Caco-2 (cell line): ENCODE measurements at regions not wholly inside any gene's neighbourhood (a gene's known extent, or its start where the extent isn't known, plus 50 kb on each side); places are given as distances from the start of the nearest gene placed in this dataset.

Experiments
- BruUV-seq: library from RNA; stranded (reverse); fragments of 400-500 nt; replicated peaks from 2 replicates; lab custom pipeline; 2021; lab: Mats Ljungman, UMichigan
- CTCF ChIA-PET: fragments of 300-600 bp; sonication (Branson Sonifier 250); formaldehyde crosslinking; loops from one replicate; lab custom pipeline; 2022; ENCODE audit warnings: antibody characterized with exemption; lab: Charles Lee
- POLR2A ChIA-PET: fragments of 300-600 bp; sonication (Branson Sonifier 250); formaldehyde crosslinking; loops from one replicate; lab custom pipeline; 2022; ENCODE audit warnings: antibody characterized with exemption; lab: Charles Lee
- DNase-seq, 2 experiments: peaks; one replicate each; pipeline versions ENCODE4 v3.0.0 to v3.0.0-alpha.2; 2020 to 2022
- H3K27me3 ChIP-seq: replicated peaks from 2 replicates; pipeline ENCODE4 v1.6.0; 2011; ENCODE audit warnings: low read length; ENCODE audit not compliant: control insufficient read depth, insufficient read depth
- H3K36me3 ChIP-seq: 2 replicates; pipeline ENCODE4 v1.5.1; 2011; ENCODE audit warnings: low read length; ENCODE audit not compliant: control insufficient read depth, insufficient read depth
- H3K4me1 ChIP-seq: fragments of 250-450 bp; sonication (Bioruptor Pico); 2 replicates; pipeline ENCODE4 v1.5.1; 2020; ENCODE audit warnings: mild to moderate bottlenecking
- H3K4me3 ChIP-seq: 2 replicates; pipeline ENCODE4 v1.5.1; 2011; ENCODE audit warnings: low read depth, mild to moderate bottlenecking, control low read depth, low read length
- H3K9me3 ChIP-seq: fragments of 250-450 bp; sonication (Bioruptor Pico); 2 replicates; pipeline ENCODE4 v1.5.1; 2020; ENCODE audit warnings: mild to moderate bottlenecking, moderate library complexity
- H3K27ac Mint-ChIP-seq: one replicate; pipeline ENCODE4 v1.8.0; 2022; ENCODE audit warnings: mixed read lengths; ENCODE audit not compliant: unreplicated experiment
- H3K27me3 Mint-ChIP-seq: one replicate; pipeline ENCODE4 v1.8.0; 2022; ENCODE audit warnings: mixed read lengths; ENCODE audit not compliant: insufficient read depth, unreplicated experiment
- H3K36me3 Mint-ChIP-seq: one replicate; pipeline ENCODE4 v1.8.0; 2022; ENCODE audit warnings: mild to moderate bottlenecking, mixed read lengths; ENCODE audit not compliant: insufficient read depth, unreplicated experiment
- H3K4me1 Mint-ChIP-seq: one replicate; pipeline ENCODE4 v1.8.0; 2022; ENCODE audit warnings: low read depth, mixed read lengths; ENCODE audit not compliant: unreplicated experiment
- H3K4me3 Mint-ChIP-seq: one replicate; pipeline ENCODE4 v1.8.0; 2022; ENCODE audit warnings: mild to moderate bottlenecking, moderate library complexity, mixed read lengths; ENCODE audit not compliant: unreplicated experiment
- H3K9me3 Mint-ChIP-seq: one replicate; pipeline ENCODE4 v1.8.0; 2022; ENCODE audit warnings: mixed read lengths; ENCODE audit not compliant: unreplicated experiment
- CTCF ChIP-seq, 2 experiments: fragments of 200-600 bp in 1 of 2; IDR thresholded peaks; 1 replicate in 1 of 2; 2 replicates in 1 of 2; pipeline versions ENCODE4 v1.5.1 to v1.8.0; 2011 to 2022; ENCODE audit warnings: antibody characterized with exemption in 1 of 2, control low read depth in 1 of 2, inconsistent platforms in 1 of 2, low read depth in 1 of 2, low read length in 1 of 2, mild to moderate bottlenecking in 1 of 2, moderate library complexity in 1 of 2; ENCODE audit not compliant: insufficient read depth in 1 of 2, severe bottlenecking in 1 of 2, unreplicated experiment in 1 of 2
- intact Hi-C: fragments of 100-400 bp; cut with micrococcal nuclease; formaldehyde crosslinking; loops from one replicate; pipeline ENCODE4 v1.10.0; 2022; ENCODE audit not compliant: unreplicated experiment

- Mint-ChIP-seq H3K36me3 (no peaks in the 10 kb centered on the region), H3K27ac (no peak overlapping the region), H3K4me1 (peaks cover 7% of the 10 kb centered on the region), H3K9me3 (no peaks in the 10 kb centered on the region), H3K27me3 (no peaks in the 10 kb centered on the region), H3K4me3 (no peak overlapping the region)
- Histone ChIP-seq H3K27me3 (no peaks in the 10 kb centered on the region), H3K36me3 (no peaks in the 10 kb centered on the region), H3K4me1 (peaks cover 21% of the 10 kb centered on the region), H3K4me3 (no peak overlapping the region), H3K9me3 (no peaks in the 10 kb centered on the region)
- intact Hi-C loops, result no loop called here
- DNase-seq, result no peak
- BruUV-seq, result no TSS peak
- ChIA-PET CTCF (no interaction called here), POLR2A (no interaction called here)
- TF ChIP-seq CTCF (IDR thresholded peaks at IDR 0.05; ENCODE audit: insufficient read depth in 1 of 2, low read depth in 1 of 2, low read length in 1 of 2, severe bottlenecking in 1 of 2, unreplicated experiment in 1 of 2), result no peak
Measured at GRCh38 chr3:72351536-72351935, 496.7 kb downstream of the SHQ1 start.

GRCh38 chr3:72350761-72351505 lies 497.3 kb downstream of the SHQ1 start:
- Histone ChIP-seq H3K9me3 (no peaks in the 10 kb centered on the region), H3K4me1 (peaks cover 21% of the 10 kb centered on the region), H3K36me3 (no peaks in the 10 kb centered on the region), H3K27me3 (no peaks in the 10 kb centered on the region), H3K4me3 (no peak overlapping the region)
- Mint-ChIP-seq H3K4me1 (peaks cover 7% of the 10 kb centered on the region), H3K36me3 (no peaks in the 10 kb centered on the region), H3K27ac (no peak overlapping the region), H3K9me3 (no peaks in the 10 kb centered on the region), H3K4me3 (no peak overlapping the region), H3K27me3 (no peaks in the 10 kb centered on the region)
- CTCF ChIA-PET, result no interaction called here
- intact Hi-C loops, result no loop called here
- POLR2A ChIA-PET, result no interaction called here
- DNase-seq, result no peak
- TF ChIP-seq CTCF (IDR thresholded peaks at IDR 0.05; ENCODE audit: insufficient read depth in 1 of 2, low read depth in 1 of 2, low read length in 1 of 2, severe bottlenecking in 1 of 2, unreplicated experiment in 1 of 2), result no peak
- no TSS peak for BruUV-seq

GRCh38 chr3:72348357-72348756 lies 499.9 kb downstream of the SHQ1 start:
- Mint-ChIP-seq H3K27me3 (no peaks in the 10 kb centered on the region), H3K36me3 (no peaks in the 10 kb centered on the region), H3K4me3 (no peak overlapping the region), H3K4me1 (peaks cover 7% of the 10 kb centered on the region), H3K27ac (no peak overlapping the region), H3K9me3 (no peaks in the 10 kb centered on the region)
- ChIA-PET CTCF (no interaction called here), POLR2A (no interaction called here)
- no TSS peak for BruUV-seq
- Histone ChIP-seq H3K4me3 (no peak overlapping the region), H3K9me3 (no peaks in the 10 kb centered on the region), H3K36me3 (no peaks in the 10 kb centered on the region), H3K27me3 (no peaks in the 10 kb centered on the region), H3K4me1 (peaks cover 21% of the 10 kb centered on the region)
- no peak for DNase-seq
- TF ChIP-seq CTCF (IDR thresholded peaks at IDR 0.05; ENCODE audit: insufficient read depth in 1 of 2, low read depth in 1 of 2, low read length in 1 of 2, severe bottlenecking in 1 of 2, unreplicated experiment in 1 of 2), result no peak
- intact Hi-C loops, result no loop called here
